Activated T-cell treated with anti-CD3 and anti-CD28 coated beads, Interleukin-2, amount 50 U/mL, for 4 hours (primary cell): ENCODE measurements at regions not wholly inside any gene's neighbourhood (a gene's known extent, or its start where the extent isn't known, plus 50 kb on each side); places are given as distances from the start of the nearest gene placed in this dataset.
"Not testable (repeated sequence)": the region's sequence is repeated elsewhere in the genome, so short reads cannot be mapped to it uniquely, and the experiment has no call there.

Experiments
- ATAC-seq, 2 donors: fragments of 200-7000 bp; cut with Tn5 transposase; one replicate each; pipeline ENCODE4 v1.10.0; 2021
- DNase-seq: peaks from one replicate; pipeline ENCODE4 v3.0.0-alpha.2; 2020
- H3K27me3 Mint-ChIP-seq: one replicate; pipeline ENCODE4 v1.8.0; 2021; ENCODE audit warnings: low read depth, mixed read lengths
- H3K36me3 Mint-ChIP-seq: one replicate; pipeline ENCODE4 v1.8.0; 2022; ENCODE audit warnings: mixed read lengths; ENCODE audit not compliant: insufficient read depth
- H3K4me1 Mint-ChIP-seq: one replicate; pipeline ENCODE4 v1.8.0; 2021; ENCODE audit warnings: low read depth, mixed read lengths
- H3K4me3 Mint-ChIP-seq: one replicate; pipeline ENCODE4 v1.8.0; 2021; ENCODE audit warnings: mild to moderate bottlenecking, moderate library complexity, mixed read lengths
- H3K9me3 Mint-ChIP-seq: one replicate; pipeline ENCODE4 v1.8.0; 2021; ENCODE audit warnings: mixed read lengths

GRCh38 chr2:91565689-91566430, 2874.4 kb downstream of the RPIA start:
- not testable (repeated sequence) for DNase-seq, H3K27me3 Mint-ChIP-seq, H3K36me3 Mint-ChIP-seq, ATAC-seq, H3K9me3 Mint-ChIP-seq, H3K4me3 Mint-ChIP-seq, H3K4me1 Mint-ChIP-seq

GRCh38 chr2:91566611-91567010, 2875.1 kb downstream of the RPIA start:
- ATAC-seq, H3K4me3 Mint-ChIP-seq, DNase-seq, H3K27me3 Mint-ChIP-seq, H3K36me3 Mint-ChIP-seq, H3K9me3 Mint-ChIP-seq, H3K4me1 Mint-ChIP-seq: not testable (repeated sequence)

DNA sequence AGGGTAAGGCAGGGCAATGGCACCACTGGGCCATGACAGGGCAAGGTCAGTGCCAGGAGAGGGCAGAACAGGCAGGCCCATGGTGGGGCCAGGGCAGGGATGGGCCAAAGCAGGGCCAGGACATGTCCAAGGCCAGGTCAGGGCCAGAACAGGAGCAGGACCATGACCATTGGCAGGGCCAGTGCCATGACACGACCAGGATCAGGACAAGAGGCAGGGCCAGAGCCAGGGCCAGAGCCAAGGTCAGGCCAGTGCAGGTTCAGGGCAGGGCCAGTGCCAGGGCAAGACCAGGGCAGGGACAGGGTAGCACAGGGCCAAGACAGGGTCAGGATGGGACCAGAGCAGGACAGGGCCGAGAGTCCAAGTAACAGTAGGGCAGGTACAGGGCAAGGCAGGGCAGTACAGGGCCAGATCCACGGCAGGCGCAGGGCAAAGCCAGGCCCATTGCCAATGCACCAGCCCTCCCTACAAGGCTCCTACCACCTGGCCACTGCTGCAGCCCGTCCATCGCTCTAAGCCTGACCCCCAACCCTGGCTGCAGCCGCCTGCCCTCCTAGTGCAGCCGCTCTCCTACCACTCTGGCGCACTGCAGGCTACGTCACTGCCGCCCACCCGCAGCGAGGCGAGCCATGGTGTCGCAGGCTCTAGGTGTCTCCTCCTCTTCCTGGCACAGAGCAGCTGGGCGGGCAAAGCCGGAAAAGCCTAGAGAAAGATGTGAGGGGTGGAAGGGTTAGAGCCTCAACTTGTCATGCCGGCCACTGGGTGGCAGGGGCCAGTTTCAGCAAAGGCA, 2876.3 kb downstream of the RPIA start:
- not testable (repeated sequence) for H3K9me3 Mint-ChIP-seq, DNase-seq, H3K27me3 Mint-ChIP-seq, ATAC-seq, H3K36me3 Mint-ChIP-seq, H3K4me3 Mint-ChIP-seq, H3K4me1 Mint-ChIP-seq

DNA sequence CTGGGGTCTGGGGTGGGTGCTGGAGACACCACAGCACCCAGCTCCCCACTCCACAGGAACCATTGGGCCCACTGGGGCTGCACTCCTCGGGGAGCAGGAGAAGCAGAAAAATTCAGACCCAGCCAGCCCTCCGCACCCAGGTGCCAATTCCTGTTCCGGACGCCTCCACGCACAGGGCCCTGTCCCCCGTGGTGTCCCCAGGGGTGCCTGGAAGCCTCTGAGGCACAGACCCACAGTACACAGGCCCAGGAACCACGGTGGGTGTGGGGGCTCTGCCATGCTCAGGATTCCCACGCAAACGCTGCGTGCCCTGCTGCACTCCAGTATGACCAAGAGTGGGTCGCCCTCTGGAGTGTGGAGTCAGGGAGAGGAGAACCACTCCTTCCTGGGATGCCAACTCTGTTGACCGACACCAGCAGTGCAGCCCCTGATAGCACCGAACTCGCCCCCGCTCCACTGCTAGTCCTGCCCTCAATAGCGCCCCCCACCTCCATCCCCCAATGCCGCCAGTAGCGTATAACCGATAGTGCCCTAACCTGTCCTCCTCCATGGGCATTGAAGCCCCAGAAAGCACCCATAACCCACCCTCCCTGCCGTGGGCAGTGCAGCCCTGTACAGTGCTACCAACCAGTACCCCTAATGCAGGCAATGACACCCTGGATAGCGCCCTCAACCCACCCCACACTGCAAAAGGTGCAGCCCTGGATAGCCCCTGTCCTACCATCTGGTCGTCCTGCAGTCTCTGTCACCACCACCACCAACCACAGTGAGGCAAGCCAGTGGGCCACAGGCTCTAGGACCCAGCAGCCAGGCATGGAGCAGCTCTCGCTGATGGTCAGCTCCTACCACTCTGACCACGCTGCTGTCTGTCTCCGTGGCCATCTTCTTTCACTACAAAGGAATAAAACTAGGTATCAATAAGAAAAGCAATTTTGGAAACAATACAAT, 2877.2 kb downstream of the RPIA start:
- not testable (repeated sequence) for H3K4me3 Mint-ChIP-seq, DNase-seq, H3K9me3 Mint-ChIP-seq, H3K4me1 Mint-ChIP-seq, ATAC-seq, H3K27me3 Mint-ChIP-seq, H3K36me3 Mint-ChIP-seq

DNA sequence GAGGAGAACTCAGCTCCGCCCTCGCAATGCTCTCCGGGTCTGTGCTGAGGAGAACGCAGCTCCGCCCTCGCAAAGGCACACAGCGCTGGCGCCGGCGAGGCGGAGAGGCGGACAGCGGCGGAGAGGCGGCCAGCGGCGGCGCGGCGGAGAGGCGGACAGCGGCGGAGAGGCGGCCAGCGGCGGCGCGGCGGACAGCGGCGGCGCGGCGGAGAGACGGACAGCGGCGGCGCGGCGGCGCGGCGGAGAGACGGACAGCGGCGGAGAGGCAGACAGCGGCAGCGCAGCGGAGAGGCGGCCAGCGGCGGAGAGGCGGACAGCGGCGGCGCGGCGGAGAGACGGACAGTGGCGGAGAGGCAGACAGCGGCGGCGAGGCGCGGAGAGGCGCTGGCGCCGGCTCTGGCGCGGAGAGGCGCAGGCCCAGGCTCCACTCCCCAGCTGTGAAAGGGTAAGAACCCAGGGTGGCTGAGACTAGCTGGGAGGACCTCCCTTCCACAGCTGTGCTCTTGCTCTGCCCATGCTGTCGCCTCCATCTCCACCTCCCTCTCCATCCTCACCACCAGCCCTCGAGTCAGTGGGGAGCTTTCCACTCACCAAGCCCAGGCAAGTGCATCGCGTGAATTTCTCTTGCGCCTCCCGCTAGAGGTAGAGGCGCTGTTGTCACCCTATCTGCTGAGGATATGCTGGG, 2879.9 kb downstream of the RPIA start:
- H3K4me1 Mint-ChIP-seq, ATAC-seq, H3K9me3 Mint-ChIP-seq, H3K27me3 Mint-ChIP-seq, H3K36me3 Mint-ChIP-seq, H3K4me3 Mint-ChIP-seq, DNase-seq: not testable (repeated sequence)

DNA sequence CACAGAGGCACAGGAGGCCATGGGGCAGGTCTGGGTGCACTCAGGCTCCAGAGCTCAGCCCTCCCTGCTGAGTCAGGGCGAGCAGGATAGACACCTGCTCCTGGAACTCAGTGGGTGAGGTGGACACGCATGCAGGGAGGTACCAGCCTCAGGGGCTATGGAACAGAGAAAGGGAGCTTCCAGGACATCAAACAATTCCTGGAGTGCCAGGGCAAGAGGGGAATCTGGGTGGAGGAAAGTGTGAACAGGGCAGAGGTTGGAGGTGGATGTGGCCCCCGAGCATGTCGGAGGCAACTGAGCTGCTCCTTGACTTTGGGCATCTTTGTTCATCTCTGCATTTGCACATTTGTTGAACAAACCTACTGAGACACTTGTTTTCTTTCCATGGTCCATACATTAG, 2881.5 kb downstream of the RPIA start:
- H3K4me3 Mint-ChIP-seq, ATAC-seq, DNase-seq, H3K9me3 Mint-ChIP-seq, H3K27me3 Mint-ChIP-seq, H3K36me3 Mint-ChIP-seq, H3K4me1 Mint-ChIP-seq: not testable (repeated sequence)

GRCh38 chr2:91573755-91574154, 2882.3 kb downstream of the RPIA start:
- not testable (repeated sequence) for ATAC-seq, H3K4me1 Mint-ChIP-seq, DNase-seq, H3K27me3 Mint-ChIP-seq, H3K36me3 Mint-ChIP-seq, H3K9me3 Mint-ChIP-seq, H3K4me3 Mint-ChIP-seq

- not testable (repeated sequence) for DNase-seq, H3K9me3 Mint-ChIP-seq, H3K4me1 Mint-ChIP-seq, H3K4me3 Mint-ChIP-seq, H3K36me3 Mint-ChIP-seq, H3K27me3 Mint-ChIP-seq, ATAC-seq
Measured at GRCh38 chr2:91574255-91574654, 2882.8 kb downstream of the RPIA start.

- H3K36me3 Mint-ChIP-seq, H3K4me1 Mint-ChIP-seq, H3K27me3 Mint-ChIP-seq, H3K4me3 Mint-ChIP-seq, ATAC-seq, H3K9me3 Mint-ChIP-seq, DNase-seq: not testable (repeated sequence)
Measured at GRCh38 chr2:91575701-91576100, 2884.2 kb downstream of the RPIA start.

GRCh38 chr2:91577406-91577805, 2885.9 kb downstream of the RPIA start:
- not testable (repeated sequence) for H3K4me1 Mint-ChIP-seq, H3K27me3 Mint-ChIP-seq, H3K4me3 Mint-ChIP-seq, DNase-seq, H3K9me3 Mint-ChIP-seq, H3K36me3 Mint-ChIP-seq, ATAC-seq

- H3K36me3 Mint-ChIP-seq, H3K27me3 Mint-ChIP-seq, DNase-seq, H3K4me3 Mint-ChIP-seq, ATAC-seq, H3K4me1 Mint-ChIP-seq, H3K9me3 Mint-ChIP-seq: not testable (repeated sequence)
Measured at GRCh38 chr2:91578678-91579077, 2887.2 kb downstream of the RPIA start.

DNA sequence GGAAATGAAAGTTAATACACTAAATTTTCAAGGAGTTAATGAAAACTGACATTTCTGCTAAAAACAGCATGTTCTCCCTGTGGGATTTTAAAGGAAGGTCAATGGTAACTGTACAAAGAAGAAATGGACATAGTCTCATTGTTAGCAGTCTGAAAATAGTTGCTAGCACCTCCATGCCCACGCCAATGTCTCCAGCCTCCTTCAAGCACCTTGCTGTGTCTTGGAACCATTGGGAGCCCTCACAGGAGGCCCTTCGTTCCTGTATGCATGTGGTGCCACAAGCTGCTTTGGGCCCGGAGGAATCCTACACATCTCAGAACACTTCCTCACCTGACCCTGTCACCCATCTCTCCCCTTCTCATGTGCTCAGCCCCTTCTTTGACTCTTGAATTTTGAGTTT, 2888.1 kb downstream of the RPIA start:
- not testable (repeated sequence) for H3K4me1 Mint-ChIP-seq, ATAC-seq, H3K27me3 Mint-ChIP-seq, DNase-seq, H3K9me3 Mint-ChIP-seq, H3K36me3 Mint-ChIP-seq, H3K4me3 Mint-ChIP-seq

DNA sequence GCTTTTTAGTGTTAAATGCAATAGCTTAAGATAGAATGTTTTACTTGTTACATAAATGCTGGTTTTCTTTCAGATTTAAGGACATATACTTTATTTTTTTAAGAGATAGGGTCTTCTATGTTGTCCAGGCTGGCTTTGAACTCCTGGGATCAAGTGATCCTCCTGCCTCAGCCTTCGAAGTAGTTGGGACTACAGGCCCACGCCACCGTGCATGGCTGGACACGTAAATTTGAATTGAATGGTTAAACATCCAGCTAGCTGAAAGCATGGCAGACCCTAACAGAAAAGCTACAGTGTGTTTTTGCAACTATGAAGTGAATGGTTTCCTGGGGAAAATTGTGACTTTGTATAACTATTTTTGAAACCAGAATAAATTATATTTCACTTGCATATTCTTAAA, 2888.6 kb downstream of the RPIA start:
- H3K27me3 Mint-ChIP-seq, DNase-seq, H3K9me3 Mint-ChIP-seq, H3K4me3 Mint-ChIP-seq, ATAC-seq, H3K36me3 Mint-ChIP-seq, H3K4me1 Mint-ChIP-seq: not testable (repeated sequence)

DNA sequence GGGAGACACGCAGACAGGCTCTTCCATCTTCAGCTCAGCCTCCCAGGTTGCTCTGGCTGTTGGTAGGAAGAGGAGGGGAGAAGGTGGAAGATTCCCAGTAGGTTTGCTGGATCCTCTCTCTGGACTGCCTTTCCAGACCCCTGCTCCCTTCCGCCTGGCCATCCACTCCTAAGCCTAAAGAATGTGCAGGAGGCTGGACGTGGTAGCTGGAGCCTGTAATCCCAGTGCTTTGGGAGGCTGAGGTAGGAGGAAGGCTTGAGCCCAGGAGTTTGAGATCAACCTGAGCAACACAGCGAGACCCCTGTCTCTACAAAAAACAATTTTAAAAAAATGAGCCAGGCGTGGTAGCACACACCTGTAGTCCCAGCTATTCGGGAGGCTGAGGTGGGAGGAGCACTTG, 2895.6 kb downstream of the RPIA start:
- not testable (repeated sequence) for DNase-seq, H3K9me3 Mint-ChIP-seq, H3K36me3 Mint-ChIP-seq, ATAC-seq, H3K4me1 Mint-ChIP-seq, H3K4me3 Mint-ChIP-seq, H3K27me3 Mint-ChIP-seq
